A549 (cell line): ENCODE measurements at regions not wholly inside any gene's neighbourhood (a gene's known extent, or its start where the extent isn't known, plus 50 kb on each side); places are given as distances from the start of the nearest gene placed in this dataset.
A peak's percentile ranks its signal among the peaks of the same experiment; 100 is the strongest.

Source experiments
- ATAC-seq, 2 experiments: fragments of 200-7000 bp in 1 of 2; fragments of >200 bp in 1 of 2; cut with Nextera tagmentation in 1 of 2; cut with Tn5 transposase in 1 of 2; 3 replicates each; pipeline versions ENCODE4 v1.8.0 to v1.9.1; 2018 to 2020; ENCODE audit warnings: mild to moderate bottlenecking in 1 of 2, moderate library complexity in 1 of 2
- CTCF ChIA-PET: fragments of 300-600 bp; sonication (Branson Sonifier 250); formaldehyde crosslinking; extraction: SDS; loops from one replicate; lab custom pipeline; 2021; ENCODE audit warnings: antibody characterized with exemption, inconsistent platforms; lab: Yijun Ruan, JAX
- POLR2A ChIA-PET: fragments of 350-600 bp; formaldehyde crosslinking; extraction: SDS; loops from one replicate; lab custom pipeline; 2021; ENCODE audit warnings: antibody characterized with exemption, inconsistent platforms; lab: Yijun Ruan, JAX
- DNase-seq, 2 experiments: peaks; one replicate each; pipeline versions ENCODE4 v3.0.0 to v3.0.0-alpha.2; 2011 to 2016; ENCODE audit warnings: low read depth in 1 of 2, low spot score in 1 of 2
- FAIRE-seq: peaks from 2 replicates; lab custom pipeline; 2011; peaks lifted over from hg19 to GRCh38; lab: Jason Lieb, UNC
- H3K27ac ChIP-seq, 2 experiments: fragments of >200 bp; sonication (Bioruptor Twin); formaldehyde crosslinking; 3 replicates each; pipeline ENCODE4 v1.5.1; 2016 to 2017
- H3K4me1 ChIP-seq: fragments of >200 bp; sonication (Bioruptor Twin); formaldehyde crosslinking; 3 replicates; pipeline ENCODE4 v1.6.1; 2016
- H3K4me2 ChIP-seq: fragments of >200 bp; sonication (Bioruptor Twin); formaldehyde crosslinking; 3 replicates; pipeline ENCODE4 v1.6.1; 2016
- H3K4me3 ChIP-seq: fragments of >200 bp; sonication (Bioruptor Twin); formaldehyde crosslinking; 3 replicates; pipeline ENCODE4 v1.5.1; 2016
- H3K9me3 ChIP-seq: fragments of >200 bp; sonication (Bioruptor Twin); formaldehyde crosslinking; 3 replicates; pipeline ENCODE4 v1.6.1; 2016
- BHLHE40 ChIP-seq: IDR thresholded peaks from 2 replicates; pipeline ENCODE4 v1.6.1; 2012; ENCODE audit warnings: low read depth, low read length, inconsistent platforms
- CBX2 ChIP-seq: fragments of 200-600 bp; sonication (generic); IDR thresholded peaks from 2 replicates; pipeline ENCODE4 v1.6.1; 2016; ENCODE audit warnings: low read depth, mild to moderate bottlenecking, borderline replicate concordance
- CBX8 ChIP-seq: fragments of 200-600 bp; sonication (generic); IDR thresholded peaks from 2 replicates; pipeline ENCODE4 v1.6.1; 2016
- CEBPB ChIP-seq, 2 experiments: fragments of >200 bp in 1 of 2; sonication (Bioruptor Twin) in 1 of 2; formaldehyde crosslinking in 1 of 2; IDR thresholded peaks; 2 replicates each; pipeline ENCODE4 v1.6.1; 2012 to 2016
- CHD2 ChIP-seq: fragments of 150-350 bp; IDR thresholded peaks from 2 replicates; pipeline ENCODE4 v1.6.1; 2014; ENCODE audit warnings: low read length; ENCODE audit not compliant: partially characterized antibody
- CHD4 ChIP-seq: fragments of 200-600 bp; sonication (generic); IDR thresholded peaks from 2 replicates; pipeline ENCODE4 v1.6.1; 2016; ENCODE audit warnings: antibody characterized with exemption, mild to moderate bottlenecking, borderline replicate concordance
- EHF ChIP-seq: fragments of 250-450 bp; sonication (Bioruptor Pico); IDR thresholded peaks from 2 replicates; pipeline ENCODE4 v1.5.0; 2020; ENCODE audit warnings: mild to moderate bottlenecking
- FOSB ChIP-seq: fragments of 250-450 bp; sonication (Bioruptor Pico); IDR thresholded peaks from 2 replicates; pipeline ENCODE4 v1.5.0; 2020; ENCODE audit warnings: mild to moderate bottlenecking, moderate library complexity
- HDAC2 ChIP-seq: fragments of 200-600 bp; sonication (generic); IDR thresholded peaks from 2 replicates; pipeline ENCODE4 v1.6.1; 2016
- HEYL ChIP-seq: fragments of 250-450 bp; sonication (Bioruptor Pico); IDR thresholded peaks from 2 replicates; pipeline ENCODE4 v1.8.0; 2021; ENCODE audit warnings: mild to moderate bottlenecking, moderate library complexity
- HOXA7 ChIP-seq: fragments of 250-450 bp; sonication (Bioruptor Pico); IDR thresholded peaks from 2 replicates; pipeline ENCODE4 v1.5.0; 2020; ENCODE audit warnings: mild to moderate bottlenecking, moderate library complexity
- HOXB13 ChIP-seq: fragments of 250-450 bp; sonication (Bioruptor Pico); IDR thresholded peaks from 2 replicates; pipeline ENCODE4 v1.5.0; 2020; ENCODE audit warnings: low read depth, mild to moderate bottlenecking, moderate library complexity
- HOXB5 ChIP-seq: fragments of 250-450 bp; sonication (Bioruptor Pico); IDR thresholded peaks from 2 replicates; pipeline ENCODE4 v1.5.0; 2020; ENCODE audit warnings: mild to moderate bottlenecking, moderate library complexity
- JUNB ChIP-seq: fragments of >200 bp; sonication (Bioruptor Twin); formaldehyde crosslinking; IDR thresholded peaks from 2 replicates; pipeline ENCODE4 v1.6.1; 2016
- KDM1A ChIP-seq: fragments of 200-600 bp; sonication (generic); IDR thresholded peaks from 2 replicates; pipeline ENCODE4 v1.6.1; 2016; ENCODE audit warnings: low read depth, mild to moderate bottlenecking
- KDM5A ChIP-seq: fragments of 200-600 bp; sonication (generic); IDR thresholded peaks from 2 replicates; pipeline ENCODE4 v1.6.1; 2016; ENCODE audit warnings: antibody characterized with exemption, mild to moderate bottlenecking
- MAFK ChIP-seq: fragments of 450-650 bp; IDR thresholded peaks from 2 replicates; pipeline ENCODE4 v1.6.1; 2014; ENCODE audit not compliant: partially characterized antibody
- MYC ChIP-seq: IDR thresholded peaks from 2 replicates; pipeline ENCODE4 v1.6.1; 2012; ENCODE audit warnings: mild to moderate bottlenecking, inconsistent platforms, low read length, improper control_type of control experiment, borderline replicate concordance
- NFE2L2 ChIP-seq: fragments of 150-350 bp; conservative IDR thresholded peaks from 2 replicates; pipeline ENCODE4 v1.6.1; 2014; ENCODE audit warnings: low read length
- NPAS2 ChIP-seq: fragments of 250-450 bp; sonication (Bioruptor Pico); IDR thresholded peaks from 2 replicates; pipeline ENCODE4 v1.8.0; 2022; ENCODE audit warnings: mild to moderate bottlenecking, moderate library complexity, borderline replicate concordance
- POLR2A ChIP-seq: IDR thresholded peaks from 2 replicates; pipeline ENCODE4 v1.6.1; 2012; ENCODE audit warnings: mild to moderate bottlenecking, low read length
- RAD21 ChIP-seq, 2 experiments: fragments of >200 bp in 1 of 2; sonication (Bioruptor Twin) in 1 of 2; formaldehyde crosslinking in 1 of 2; IDR thresholded peaks in 1 of 2; conservative IDR thresholded peaks in 1 of 2; 2 replicates in 1 of 2; 3 replicates in 1 of 2; pipeline ENCODE4 v1.6.1; 2012 to 2018; ENCODE audit warnings: inconsistent platforms in 1 of 2
- RARB ChIP-seq: fragments of 250-450 bp; sonication (Bioruptor Pico); IDR thresholded peaks from 2 replicates; pipeline ENCODE4 v1.8.0; 2021; ENCODE audit warnings: mild to moderate bottlenecking, moderate library complexity
- RCOR1 ChIP-seq: fragments of 150-350 bp; IDR thresholded peaks from 2 replicates; pipeline ENCODE4 v1.6.1; 2014; ENCODE audit warnings: antibody characterized with exemption, low read length, low read depth
- RNF2 ChIP-seq: fragments of 200-600 bp; sonication (generic); IDR thresholded peaks from 2 replicates; pipeline ENCODE4 v1.6.1; 2016; ENCODE audit warnings: low read depth, mild to moderate bottlenecking, antibody characterized with exemption, moderate library complexity, borderline replicate concordance
- SMC3 ChIP-seq: fragments of >200 bp; sonication (Bioruptor Twin); formaldehyde crosslinking; IDR thresholded peaks from 3 replicates; pipeline ENCODE4 v1.6.1; 2018; ENCODE audit warnings: inconsistent platforms
- TP53 ChIP-seq: fragments of 250-450 bp; sonication (Bioruptor Pico); IDR thresholded peaks from 2 replicates; pipeline ENCODE4 v1.5.0; 2021; ENCODE audit warnings: mild to moderate bottlenecking, moderate library complexity
- ZFP36 ChIP-seq: fragments of 450-650 bp; IDR thresholded peaks from 2 replicates; pipeline ENCODE4 v1.6.1; 2014; ENCODE audit warnings: borderline replicate concordance; ENCODE audit not compliant: partially characterized antibody
- ZNF302 ChIP-seq: fragments of 250-450 bp; sonication (Bioruptor Pico); IDR thresholded peaks from 2 replicates; pipeline ENCODE4 v1.9.0; 2021; ENCODE audit warnings: inconsistent platforms, mild to moderate bottlenecking, moderate library complexity
- ZSCAN20 ChIP-seq: fragments of 250-450 bp; sonication (Bioruptor Pico); IDR thresholded peaks from 2 replicates; pipeline ENCODE4 v1.8.0; 2022; ENCODE audit warnings: mild to moderate bottlenecking, moderate library complexity
- WGBS: methylation state at CpG from one replicate; pipeline ENCODE4 v1.1.6; 2017; ENCODE audit errors: missing lambda C conversion rate; 5-methylcytosine and 5-hydroxymethylcytosine counted together
- TF ChIP-seq, protein P1 (sequence below): fragments of >200 bp; sonication (Bioruptor Twin); formaldehyde crosslinking; IDR thresholded peaks from 3 replicates; pipeline ENCODE4 v1.5.1; 2016
- TF ChIP-seq, protein P2 (sequence below): IDR thresholded peaks from 2 replicates; pipeline ENCODE4 v1.6.1; 2012
- TF ChIP-seq, protein P3 (sequence below): IDR thresholded peaks from 2 replicates; pipeline ENCODE4 v1.6.1; 2012; ENCODE audit warnings: low read depth, borderline replicate concordance

GRCh38 chr4:3374667-3375066, 67.1 kb upstream of the HGFAC start:
- WGBS: 83% methylated on average over 8 of the region's 11 CpGs
- ChIA-PET CTCF (interaction anchor here (1.8 kb wide), 1 partner anchor 20 kb away, joined by 4 read pairs; no protein-coding TSS in a partner anchor), POLR2A (no interaction called here)
- Histone ChIP-seq H3K9me3 (no peaks in the 10 kb centered on the region), H3K4me1 (no peaks in the 10 kb centered on the region), H3K4me3 (no peak overlapping the region), H3K27ac (no peak overlapping the region), H3K4me2 (no peak overlapping the region)
- no peak for DNase-seq
- TF ChIP-seq RCOR1 (no peak), CHD4 (no peak), TP53 (CRISPR knock-in tag) (no peak), HOXA7 (CRISPR knock-in tag) (no peak), HEYL (CRISPR knock-in tag) (no peak)
- FAIRE-seq: no peak
- no peak for ATAC-seq

DNA sequence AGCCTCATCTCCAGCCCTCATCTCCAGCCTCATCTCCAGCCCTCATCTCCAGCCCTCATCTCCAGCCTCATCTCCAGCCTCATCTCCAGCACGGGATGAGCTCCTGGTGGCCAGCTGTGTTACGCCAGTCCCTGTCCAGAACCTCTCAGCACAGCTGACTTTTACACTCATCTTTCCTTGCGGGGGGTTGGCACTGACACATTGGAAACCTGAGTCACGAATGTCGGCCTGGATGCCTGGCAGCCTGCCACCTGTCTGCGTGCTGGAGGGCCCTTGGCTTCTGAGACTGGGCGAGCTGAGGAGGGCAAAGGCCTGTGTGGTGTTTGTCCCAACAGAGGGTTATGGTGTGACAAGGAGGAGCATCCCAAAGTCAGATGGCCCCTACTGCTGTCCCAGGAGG, 66.1 kb upstream of the HGFAC start:
- ATAC-seq: no peak

GRCh38 chr4:3376266-3376665, 65.5 kb upstream of the HGFAC start:
- FAIRE-seq: no peak

More for the DNA sequence above, 66.1 kb upstream of the HGFAC start:
- Histone ChIP-seq H3K4me2 (no peak overlapping the region), H3K4me3 (no peak overlapping the region), H3K27ac (no peak overlapping the region), H3K4me1 (no peaks in the 10 kb centered on the region), H3K9me3 (peaks cover 7% of the 10 kb centered on the region)
- CTCF ChIA-PET: no interaction called here
- POLR2A ChIA-PET: no interaction called here
- no peak for FAIRE-seq
- WGBS: 44% methylated on average over 7 of the region's 7 CpGs
- TF ChIP-seq, protein P1, sequence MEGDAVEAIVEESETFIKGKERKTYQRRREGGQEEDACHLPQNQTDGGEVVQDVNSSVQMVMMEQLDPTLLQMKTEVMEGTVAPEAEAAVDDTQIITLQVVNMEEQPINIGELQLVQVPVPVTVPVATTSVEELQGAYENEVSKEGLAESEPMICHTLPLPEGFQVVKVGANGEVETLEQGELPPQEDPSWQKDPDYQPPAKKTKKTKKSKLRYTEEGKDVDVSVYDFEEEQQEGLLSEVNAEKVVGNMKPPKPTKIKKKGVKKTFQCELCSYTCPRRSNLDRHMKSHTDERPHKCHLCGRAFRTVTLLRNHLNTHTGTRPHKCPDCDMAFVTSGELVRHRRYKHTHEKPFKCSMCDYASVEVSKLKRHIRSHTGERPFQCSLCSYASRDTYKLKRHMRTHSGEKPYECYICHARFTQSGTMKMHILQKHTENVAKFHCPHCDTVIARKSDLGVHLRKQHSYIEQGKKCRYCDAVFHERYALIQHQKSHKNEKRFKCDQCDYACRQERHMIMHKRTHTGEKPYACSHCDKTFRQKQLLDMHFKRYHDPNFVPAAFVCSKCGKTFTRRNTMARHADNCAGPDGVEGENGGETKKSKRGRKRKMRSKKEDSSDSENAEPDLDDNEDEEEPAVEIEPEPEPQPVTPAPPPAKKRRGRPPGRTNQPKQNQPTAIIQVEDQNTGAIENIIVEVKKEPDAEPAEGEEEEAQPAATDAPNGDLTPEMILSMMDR: no peak
- no peak for TF ChIP-seq FOSB (CRISPR knock-in tag)
- TF ChIP-seq CBX2: no peak
- peak in 1 of 2 experiments; percentile 7 for DNase-seq

DNA sequence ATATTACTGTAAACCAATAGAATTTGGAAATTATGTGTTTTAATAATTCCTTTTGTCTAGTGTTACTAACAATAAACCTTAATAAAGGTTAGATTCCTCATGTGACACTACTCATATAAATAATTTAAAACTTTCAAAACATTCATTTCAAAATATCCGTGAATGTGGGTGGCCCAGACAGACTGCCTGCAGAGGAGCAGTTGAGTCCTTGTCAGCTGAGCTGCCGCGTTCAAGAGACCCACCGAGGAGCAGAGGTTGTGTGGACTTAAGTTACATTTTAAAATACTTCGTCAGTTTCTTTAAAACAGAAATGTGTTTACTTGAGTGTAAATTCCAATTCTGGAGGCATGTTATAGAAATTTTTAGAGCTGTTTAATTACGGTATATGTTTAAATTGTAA, 64.2 kb upstream of the HGFAC start:
- ChIA-PET POLR2A (no interaction called here), CTCF (interaction anchor here (1.3 kb wide), 1 partner anchor 66 kb away, joined by 3 read pairs; no protein-coding TSS in a partner anchor)
- peaks cover 10% of the 10 kb centered on the region for H3K9me3 ChIP-seq
- DNase-seq (no peak), FAIRE-seq (no peak), ATAC-seq (no peak)
- 90% methylated on average over 6 of the region's 6 CpGs for WGBS
- no peaks in the 10 kb centered on the region for H3K4me1 ChIP-seq
- no peak for TF ChIP-seq CEBPB (IDR thresholded peaks at IDR 0.05)
- no peak for TF ChIP-seq RCOR1
- no peak for TF ChIP-seq KDM1A
- TF ChIP-seq NPAS2 (CRISPR knock-in tag): no peak
- TF ChIP-seq RNF2: no peak
- TF ChIP-seq, protein P1: no peak
- TF ChIP-seq EHF: no peak
- no peak for TF ChIP-seq TP53 (CRISPR knock-in tag)
- no peak for TF ChIP-seq RARB (CRISPR knock-in tag)
- TF ChIP-seq, protein P2, sequence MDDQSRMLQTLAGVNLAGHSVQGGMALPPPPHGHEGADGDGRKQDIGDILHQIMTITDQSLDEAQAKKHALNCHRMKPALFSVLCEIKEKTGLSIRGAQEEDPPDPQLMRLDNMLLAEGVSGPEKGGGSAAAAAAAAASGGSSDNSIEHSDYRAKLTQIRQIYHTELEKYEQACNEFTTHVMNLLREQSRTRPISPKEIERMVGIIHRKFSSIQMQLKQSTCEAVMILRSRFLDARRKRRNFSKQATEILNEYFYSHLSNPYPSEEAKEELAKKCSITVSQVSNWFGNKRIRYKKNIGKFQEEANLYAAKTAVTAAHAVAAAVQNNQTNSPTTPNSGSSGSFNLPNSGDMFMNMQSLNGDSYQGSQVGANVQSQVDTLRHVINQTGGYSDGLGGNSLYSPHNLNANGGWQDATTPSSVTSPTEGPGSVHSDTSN: no peak
- TF ChIP-seq BHLHE40: no peak
- TF ChIP-seq CHD2: no peak
- TF ChIP-seq NFE2L2: no peak
- no peak for TF ChIP-seq MYC
- no peak for TF ChIP-seq HOXB13 (CRISPR knock-in tag)
- H3K27ac ChIP-seq: no peak overlapping the region
- H3K4me3 ChIP-seq: no peak overlapping the region
- no peak overlapping the region for H3K4me2 ChIP-seq

More at GRCh38 chr4:3376266-3376665, 65.5 kb upstream of the HGFAC start:
- no peak for DNase-seq
- POLR2A ChIA-PET: no interaction called here
- peaks cover 10% of the 10 kb centered on the region for H3K9me3 ChIP-seq
- ATAC-seq: no peak
- no peak overlapping the region for H3K4me2 ChIP-seq
- H3K4me3 ChIP-seq: no peak overlapping the region
- H3K27ac ChIP-seq: no peak overlapping the region
- no peaks in the 10 kb centered on the region for H3K4me1 ChIP-seq
- WGBS: 91% methylated on average over 8 of the region's 10 CpGs
- CTCF ChIA-PET: no interaction called here
- TF ChIP-seq CBX8 (no peak), ZSCAN20 (CRISPR knock-in tag) (no peak), HOXB5 (CRISPR knock-in tag) (no peak), CBX2 (no peak), SMC3 (no peak), MAFK (no peak), CHD4 (no peak), ZFP36 (no peak), HDAC2 (no peak), FOSB (CRISPR knock-in tag) (no peak), JUNB (no peak), RAD21 (conservative IDR thresholded peaks at IDR 0.05 in 1 of 2, IDR thresholded peaks at IDR 0.05 in 1 of 2) (no peak), POLR2A (no peak), KDM5A (no peak), KDM1A (no peak), BHLHE40 (no peak), ZNF302 (CRISPR knock-in tag) (no peak)
- TF ChIP-seq, protein P3, sequence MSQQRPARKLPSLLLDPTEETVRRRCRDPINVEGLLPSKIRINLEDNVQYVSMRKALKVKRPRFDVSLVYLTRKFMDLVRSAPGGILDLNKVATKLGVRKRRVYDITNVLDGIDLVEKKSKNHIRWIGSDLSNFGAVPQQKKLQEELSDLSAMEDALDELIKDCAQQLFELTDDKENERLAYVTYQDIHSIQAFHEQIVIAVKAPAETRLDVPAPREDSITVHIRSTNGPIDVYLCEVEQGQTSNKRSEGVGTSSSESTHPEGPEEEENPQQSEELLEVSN: no peak
- TF ChIP-seq, all 56 proteins: peak for 0
